ENCODE measurements at regions not wholly inside any gene's neighbourhood (a gene's known extent, or its start where the extent isn't known, plus 50 kb on each side); places are given as distances from the start of the nearest gene placed in this dataset.

DNA sequence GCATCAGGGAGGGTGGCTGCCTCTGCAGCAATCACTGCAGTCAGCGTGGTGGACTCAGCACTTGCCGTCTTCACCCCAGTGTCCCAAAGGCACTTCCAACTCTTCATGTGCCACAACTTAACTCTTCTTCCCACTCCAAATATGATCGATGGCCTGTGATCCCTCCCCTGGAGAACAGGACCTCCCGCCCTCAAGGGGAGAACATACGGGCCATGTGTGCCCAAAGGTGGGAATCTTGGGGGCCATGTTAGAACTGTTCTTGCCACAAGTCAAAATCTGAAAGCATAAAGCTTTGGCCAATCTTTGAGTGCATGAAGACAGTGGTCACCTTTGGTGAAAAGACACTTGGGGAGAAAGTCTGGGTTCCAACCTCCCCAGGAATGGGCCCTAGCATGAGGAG lies 368.5 kb upstream of the MGMT start:
- no peak for DNase-seq

DNA sequence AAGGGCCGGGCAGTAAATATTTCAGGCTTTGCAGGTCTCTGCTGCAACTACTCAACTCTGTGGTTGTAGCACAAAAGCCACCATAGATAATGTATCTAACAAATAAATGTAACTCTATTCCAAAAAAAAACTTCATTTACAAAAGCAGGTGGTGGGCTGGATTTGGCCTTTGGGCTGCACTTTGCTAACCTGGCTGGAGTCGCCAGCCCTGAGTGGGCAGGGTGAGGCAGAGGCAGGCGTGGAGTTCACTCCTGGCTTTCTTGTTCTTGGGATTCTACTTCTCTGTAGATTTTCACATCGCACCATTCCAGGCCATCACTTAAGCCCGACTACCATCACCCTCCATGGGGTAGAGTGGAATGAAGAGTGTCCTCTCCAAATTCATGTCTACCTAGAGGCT lies 367.6 kb upstream of the MGMT start:
- DNase-seq: no peak

GRCh38 chr10:129099992-129100391 lies 367.0 kb upstream of the MGMT start:
- DNase-seq: no peak

- peak in 1 of 2 donors; percentile 5 for DNase-seq
Measured at GRCh38 chr10:129101232-129101980, 365.6 kb upstream of the MGMT start.

DNA sequence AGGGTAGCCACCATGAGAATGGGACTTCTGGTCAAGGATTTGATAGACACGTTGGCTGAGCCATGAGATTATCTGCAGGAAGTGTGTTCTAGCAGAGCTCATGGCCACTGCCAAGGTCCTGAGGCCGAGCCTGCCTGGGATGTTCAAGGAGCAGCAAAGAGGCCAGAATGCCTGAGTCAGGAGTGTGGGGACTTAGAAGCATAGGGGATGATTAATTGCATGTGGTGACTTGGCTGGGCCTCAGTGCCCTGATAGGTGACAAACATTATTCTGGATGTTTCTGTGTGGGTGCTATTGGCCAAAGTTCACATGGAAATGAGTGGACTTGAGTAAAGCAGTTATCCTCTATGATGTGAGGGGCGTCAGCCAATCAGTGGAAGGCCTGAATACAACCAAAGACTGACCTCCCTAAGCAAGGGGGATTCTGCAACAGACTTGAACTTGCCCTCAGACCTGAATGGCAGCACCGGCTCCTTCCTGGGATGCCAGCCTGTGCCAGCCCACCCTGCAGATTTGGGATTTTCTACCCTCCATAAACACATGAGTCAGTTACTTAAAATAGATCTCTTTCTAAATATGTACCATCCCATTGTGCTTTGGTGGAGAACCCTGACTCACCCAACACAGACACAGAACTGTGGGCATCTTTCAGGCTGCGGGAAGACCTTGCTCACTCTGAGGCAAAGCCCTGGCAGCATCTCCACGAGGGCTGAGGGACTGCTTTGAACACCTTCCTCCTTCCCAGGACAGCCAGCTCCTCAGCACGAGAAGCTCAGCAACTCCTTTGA lies 363.9 kb upstream of the MGMT start:
- no peak for DNase-seq

DNA sequence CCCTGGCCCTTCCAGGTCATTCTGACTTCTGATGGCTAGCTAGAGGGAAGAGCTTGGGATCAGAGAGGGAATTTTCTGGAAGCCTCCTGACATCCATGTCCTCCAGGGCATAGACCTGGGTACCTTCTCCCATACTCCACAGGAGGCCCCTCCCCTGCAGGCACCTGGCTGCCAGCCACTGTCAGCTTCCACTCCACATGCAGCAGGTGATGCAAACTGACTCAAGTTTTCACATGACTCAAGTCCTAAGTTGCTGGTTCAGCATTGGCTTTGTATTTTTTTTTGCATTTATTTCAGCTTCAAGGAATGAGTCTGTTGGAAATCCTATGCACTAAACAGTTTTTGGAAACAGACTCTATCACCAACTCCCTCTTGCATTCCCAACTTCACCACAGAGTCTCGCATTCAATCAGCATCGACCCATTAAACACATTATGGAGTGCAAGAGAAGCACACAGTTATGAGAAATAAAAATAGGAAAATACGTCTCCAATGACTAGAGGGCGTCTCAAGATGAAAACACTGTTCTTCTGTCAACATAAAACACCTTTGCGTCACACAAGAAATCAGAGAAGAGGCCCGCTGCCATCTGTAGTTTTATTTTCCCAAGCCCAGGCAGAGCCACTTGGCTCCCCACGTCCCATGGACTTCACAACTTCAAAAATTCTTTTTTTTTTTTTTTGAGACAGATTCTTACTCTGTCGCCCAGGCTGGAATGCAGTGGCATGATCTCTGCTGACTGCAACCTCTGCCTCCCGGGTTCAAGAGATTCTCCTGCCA lies 362.6 kb upstream of the MGMT start:
- no peak for DNase-seq

DNA sequence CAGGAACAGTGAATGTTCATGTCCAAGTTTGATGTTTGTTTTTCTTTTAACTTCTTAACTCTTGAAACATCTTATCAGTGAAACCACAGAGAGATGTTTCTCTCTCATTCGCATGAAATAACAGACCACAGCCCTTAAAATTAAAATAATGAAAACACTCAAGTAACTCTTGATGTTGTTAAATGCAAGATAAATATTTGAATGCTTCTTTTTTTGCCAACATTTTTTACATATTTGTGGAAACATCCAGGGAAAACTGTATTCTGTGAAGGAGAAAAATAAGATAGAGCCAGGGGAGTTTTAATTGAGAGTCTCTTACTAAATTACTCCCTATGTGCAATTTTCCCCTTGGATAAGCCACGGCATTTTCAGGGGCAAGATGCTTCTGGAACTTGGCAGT lies 361.8 kb upstream of the MGMT start:
- DNase-seq: no peak

- DNase-seq: no peak
Measured at GRCh38 chr10:129106314-129106713, 360.7 kb upstream of the MGMT start.

DNA sequence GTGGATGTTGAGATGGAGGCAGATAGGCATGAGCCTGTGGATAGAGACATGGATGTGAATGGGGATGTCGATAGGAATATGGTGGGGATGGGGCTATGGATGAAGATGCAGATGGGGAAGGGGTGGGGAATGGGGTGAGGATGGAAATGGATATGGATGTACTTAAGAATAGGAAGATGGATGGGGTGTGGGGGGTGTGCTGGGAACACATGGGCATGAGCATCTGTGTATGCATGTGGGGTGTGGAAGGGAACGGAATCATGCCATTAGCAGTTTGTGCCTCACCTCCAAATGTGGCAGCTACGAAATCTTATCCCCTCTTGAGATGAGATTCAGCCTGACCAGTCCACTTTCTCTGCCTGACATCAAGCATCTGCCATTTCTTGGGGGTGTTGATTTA lies 359.5 kb upstream of the MGMT start:
- DNase-seq: no peak

DNA sequence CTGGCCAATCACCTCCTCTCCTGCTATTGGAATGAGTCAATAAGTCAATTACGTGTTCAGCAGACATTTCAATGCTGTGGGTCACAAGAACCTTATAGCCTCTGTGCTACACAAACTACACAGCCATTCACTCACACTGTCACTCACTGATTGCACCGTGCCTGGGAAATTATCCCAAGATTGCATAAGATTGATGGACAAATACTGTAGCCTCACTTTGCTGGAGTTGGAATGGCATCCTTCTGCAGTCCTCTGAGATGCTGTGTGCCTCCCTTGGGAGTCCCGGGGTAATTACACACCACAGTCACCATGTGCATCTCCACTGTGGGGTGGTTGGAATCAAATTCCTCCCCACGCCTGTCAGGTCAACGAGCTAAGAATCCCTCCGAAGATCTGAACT lies 358.7 kb upstream of the MGMT start:
- DNase-seq: no peak

DNA sequence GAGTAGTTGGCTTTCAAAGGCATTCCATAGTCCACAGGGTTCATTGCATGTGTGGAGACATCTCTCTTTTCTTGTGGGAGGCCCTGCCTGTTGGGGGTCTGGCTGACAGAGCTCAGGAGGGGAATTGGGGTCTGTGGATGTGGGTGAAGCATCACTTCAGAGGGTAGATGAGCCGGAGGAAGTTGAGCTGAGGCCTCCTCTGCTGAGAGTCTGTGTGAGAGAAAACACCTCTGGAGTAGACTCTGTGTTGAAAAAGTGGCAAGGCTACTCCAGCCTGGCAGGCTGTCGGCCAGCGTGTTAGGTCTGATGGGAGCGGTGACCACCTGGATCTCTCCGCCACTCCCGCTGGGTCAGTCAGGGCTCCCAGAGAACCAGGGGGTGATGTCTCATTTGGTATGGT lies 358.0 kb upstream of the MGMT start:
- DNase-seq: no peak

DNA sequence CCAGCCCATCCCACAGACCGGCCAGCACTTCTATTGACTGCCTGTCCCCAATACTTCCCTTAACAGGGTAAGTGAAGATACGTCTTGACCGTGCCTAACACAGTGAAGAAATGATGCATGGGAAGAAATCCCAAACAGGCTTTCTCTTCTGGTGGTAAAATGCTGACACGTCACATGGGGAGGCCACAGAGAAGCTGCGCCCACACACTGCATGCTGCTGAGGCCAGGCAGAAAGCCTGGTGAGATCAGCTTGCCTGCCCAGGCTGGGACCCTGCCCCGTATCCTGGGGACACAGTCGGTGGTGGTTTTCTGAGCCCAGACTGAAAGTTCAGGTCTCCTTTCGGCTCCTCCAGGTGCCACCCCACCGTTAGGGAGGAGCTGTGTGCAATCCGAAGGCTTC lies 356.3 kb upstream of the MGMT start:
- no peak for DNase-seq

- no peak for DNase-seq
Measured at GRCh38 chr10:129111922-129112321, 355.1 kb upstream of the MGMT start.

DNA sequence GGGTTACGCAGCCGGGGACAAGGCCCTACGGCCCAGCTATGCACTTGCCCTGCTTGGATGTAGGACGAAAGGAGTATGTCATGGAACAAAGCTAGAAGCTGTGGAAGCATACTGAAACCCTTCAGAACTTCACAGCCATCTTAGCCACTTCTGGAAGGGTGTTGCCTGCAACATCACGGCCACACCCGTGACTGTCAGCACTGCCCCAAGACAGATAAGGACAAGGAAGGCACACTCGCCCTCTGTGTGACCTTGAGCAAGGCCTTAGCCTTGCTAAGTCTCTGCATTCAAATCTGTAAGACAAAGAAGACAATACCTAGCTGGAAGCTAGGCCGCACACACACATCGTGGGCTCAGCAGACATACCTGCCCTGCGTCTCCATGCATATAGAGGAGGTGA lies 352.5 kb upstream of the MGMT start:
- DNase-seq: no peak

- DNase-seq: no peak
Measured at GRCh38 chr10:129116371-129116770, 350.7 kb upstream of the MGMT start.

GRCh38 chr10:129120441-129120840 lies 346.6 kb upstream of the MGMT start:
- DNase-seq: no peak

GRCh38 chr10:129122846-129123245 lies 344.2 kb upstream of the MGMT start:
- DNase-seq: no peak

- DNase-seq: no peak
Measured at GRCh38 chr10:129123428-129123827, 343.6 kb upstream of the MGMT start.

DNA sequence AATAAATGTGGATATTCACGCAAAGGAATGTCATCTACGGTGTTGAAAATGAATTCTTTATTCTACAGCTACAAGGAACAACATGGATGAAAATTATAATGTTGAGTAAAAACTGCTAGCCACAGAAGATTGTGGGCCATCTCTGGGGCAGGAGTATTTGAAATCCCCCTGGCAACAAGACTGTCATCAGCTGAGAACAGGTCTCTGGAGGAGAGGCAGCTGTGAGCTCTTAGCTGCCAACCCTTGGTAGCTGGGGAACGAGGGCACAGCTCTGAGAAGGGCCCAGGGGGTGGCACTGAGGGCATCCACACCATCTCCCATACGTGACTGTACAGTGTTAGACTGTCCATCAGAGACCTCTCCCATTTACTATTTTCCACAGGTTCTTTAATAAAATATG lies 340.1 kb upstream of the MGMT start:
- DNase-seq: no peak

- DNase-seq: no peak
Measured at GRCh38 chr10:129131457-129132132, 335.4 kb upstream of the MGMT start.

- DNase-seq: no peak
Measured at GRCh38 chr10:129133856-129134255, 333.2 kb upstream of the MGMT start.

- DNase-seq: no peak
Measured at GRCh38 chr10:129134371-129134770, 332.7 kb upstream of the MGMT start.

- no peak for DNase-seq
Measured at GRCh38 chr10:129135624-129136023, 331.4 kb upstream of the MGMT start.
